ENCODE measurements at regions not wholly inside any gene's neighbourhood (a gene's known extent, or its start where the extent isn't known, plus 50 kb on each side); places are given as distances from the start of the nearest gene placed in this dataset.
A peak's percentile ranks its signal among the peaks of the same experiment; 100 is the strongest.

GRCh38 chrX:46374371-46374770 lies 170.8 kb downstream of the ZNF674 start:
- peak; percentile 48 for FAIRE-seq
- no peak overlapping the region for H2AFZ ChIP-seq (ENCODE audit: low read length)
- no peaks in the 10 kb centered on the region for H3K9me3 ChIP-seq (ENCODE audit: low read length)
- no peak overlapping the region for H3K9ac ChIP-seq (ENCODE audit: insufficient read depth, low read depth, low read length)
- intact Hi-C loops (cut with micrococcal nuclease; ENCODE audit: unreplicated experiment) (no loop called here), in situ Hi-C loops (cut with HindIII; ENCODE audit: extremely low pct_ligation_motif_present, low pct_unique_long_range_greater_than_20kb) (loop anchor here (25.0 kb wide), 1 partner anchor 537 kb away; no protein-coding TSS in a partner anchor)
- no peak for ATAC-seq
- no peak overlapping the region for H3K4me2 ChIP-seq (ENCODE audit: low read depth, low read length)
- H3K27ac ChIP-seq (ENCODE audit: extremely low read length, insufficient read depth, low read length): no peak overlapping the region
- no peak for DNase-seq (ENCODE audit: low spot score)
- CTCF ChIA-PET (ENCODE audit: low intra/inter-chr PET ratio, low total read pairs): no interaction called here
- BruUV-seq (replicated peaks): no TSS peak
- no peaks in the 10 kb centered on the region for H3K36me3 ChIP-seq (replicated peaks in 1 of 2; ENCODE audit: control insufficient read depth in 1 of 2, insufficient read depth in 2 of 2, low read length in 2 of 2)
- H3K4me3 ChIP-seq (replicated peaks in 1 of 3; ENCODE audit: insufficient read depth in 1 of 3, low read depth in 2 of 3, low read length in 3 of 3): no peak overlapping the region
- no peaks in the 10 kb centered on the region for H3K79me2 ChIP-seq (ENCODE audit: insufficient read depth, low read length)
- TF ChIP-seq SRF (IDR thresholded peaks at IDR 0.05; ENCODE audit: low read depth, low read length) (no peak), PHF20 (CRISPR knock-in tag; IDR thresholded peaks at IDR 0.05) (no peak)
- peaks cover 19% of the 10 kb centered on the region for H3K4me1 ChIP-seq (ENCODE audit: insufficient read depth, low read length)
- no peaks in the 10 kb centered on the region for H3K27me3 ChIP-seq (ENCODE audit: control insufficient read depth in 1 of 2, insufficient read depth in 2 of 2, low read length in 2 of 2)
- H4K20me1 ChIP-seq (ENCODE audit: insufficient read depth, low read length): no peaks in the 10 kb centered on the region
- WGBS (ENCODE audit: low lambda C conversion rate): 85% methylated on average over 1 of the region's 1 CpG
- POLR2A ChIA-PET: no interaction called here

- ATAC-seq (no peak), FAIRE-seq (peak; percentile 42), DNase-seq (ENCODE audit: low spot score) (no peak)
- Histone ChIP-seq H3K4me2 (ENCODE audit: low read depth, low read length) (no peak overlapping the region), H3K79me2 (ENCODE audit: insufficient read depth, low read length) (no peaks in the 10 kb centered on the region), H3K27ac (ENCODE audit: extremely low read length, insufficient read depth, low read length) (no peak overlapping the region), H3K4me1 (ENCODE audit: insufficient read depth, low read length) (no peaks in the 10 kb centered on the region), H3K4me3 (replicated peaks in 1 of 3; ENCODE audit: insufficient read depth in 1 of 3, low read depth in 2 of 3, low read length in 3 of 3) (no peak overlapping the region), H2AFZ (ENCODE audit: low read length) (no peak overlapping the region), H3K9me3 (ENCODE audit: low read length) (no peaks in the 10 kb centered on the region), H3K9ac (ENCODE audit: insufficient read depth, low read depth, low read length) (no peak overlapping the region), H3K36me3 (replicated peaks in 1 of 2; ENCODE audit: control insufficient read depth in 1 of 2, insufficient read depth in 2 of 2, low read length in 2 of 2) (no peaks in the 10 kb centered on the region), H4K20me1 (ENCODE audit: insufficient read depth, low read length) (no peaks in the 10 kb centered on the region), H3K27me3 (ENCODE audit: control insufficient read depth in 1 of 2, insufficient read depth in 2 of 2, low read length in 2 of 2) (no peaks in the 10 kb centered on the region)
- intact Hi-C loops (cut with micrococcal nuclease; ENCODE audit: unreplicated experiment): no loop called here
- POLR2A ChIA-PET: no interaction called here
- CTCF ChIA-PET (ENCODE audit: low intra/inter-chr PET ratio, low total read pairs): no interaction called here
- 98% methylated on average over 2 of the region's 2 CpGs for WGBS (ENCODE audit: low lambda C conversion rate)
- TF ChIP-seq CEBPB (IDR thresholded peaks at IDR 0.05; ENCODE audit: borderline replicate concordance, low read depth, low read length): peak; percentile 47; the same call in 1 of the 2 replicates
- no peak for TF ChIP-seq TBX2 (CRISPR knock-in tag; IDR thresholded peaks at IDR 0.05; ENCODE audit: borderline replicate concordance)
- no peak for TF ChIP-seq MLX (CRISPR knock-in tag; IDR thresholded peaks at IDR 0.05)
- TF ChIP-seq ZFP90 (CRISPR knock-in tag; IDR thresholded peaks at IDR 0.05; ENCODE audit: borderline replicate concordance): no peak
- TF ChIP-seq ERF (CRISPR knock-in tag; IDR thresholded peaks at IDR 0.05): no peak
- TF ChIP-seq PRMT3 (CRISPR knock-in tag; IDR thresholded peaks at IDR 0.05; ENCODE audit: borderline replicate concordance, low read depth): no peak
- TF ChIP-seq PCBP1 (IDR thresholded peaks at IDR 0.05; ENCODE audit: borderline replicate concordance, low read depth, low read length): no peak
- in situ Hi-C loops (cut with HindIII; ENCODE audit: extremely low pct_ligation_motif_present, low pct_unique_long_range_greater_than_20kb): loop anchor here (25.0 kb wide), 1 partner anchor 530 kb away; no protein-coding TSS in a partner anchor
- BruUV-seq (replicated peaks): no TSS peak
Observed at GRCh38 chrX:46367491-46367890, 177.7 kb downstream of the ZNF674 start.
